ENCODE measurements at regions not wholly inside any gene's neighbourhood (a gene's known extent, or its start where the extent isn't known, plus 50 kb on each side); places are given as distances from the start of the nearest gene placed in this dataset.

DNA sequence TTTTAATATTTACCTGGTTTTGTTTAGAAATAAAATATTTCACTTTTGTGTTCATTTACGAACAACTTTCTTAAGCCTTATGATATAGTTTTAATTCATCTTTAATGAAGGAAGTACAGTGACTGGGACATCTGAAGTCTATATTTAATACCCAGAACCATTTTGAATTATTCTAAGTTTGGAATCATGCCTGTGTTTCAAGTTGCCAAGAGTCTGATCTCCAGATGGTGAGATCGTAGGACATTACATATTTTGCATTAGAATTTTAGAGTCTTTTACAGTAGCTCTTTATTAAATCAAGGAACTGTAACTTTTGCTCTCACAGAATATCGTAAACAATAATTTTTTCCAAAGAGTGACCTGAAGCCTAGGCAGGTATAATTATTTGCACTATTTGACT is 420.7 kb downstream of the SI start:
- H2AFZ ChIP-seq (ENCODE audit: low read depth) = no peak overlapping the region

DNA sequence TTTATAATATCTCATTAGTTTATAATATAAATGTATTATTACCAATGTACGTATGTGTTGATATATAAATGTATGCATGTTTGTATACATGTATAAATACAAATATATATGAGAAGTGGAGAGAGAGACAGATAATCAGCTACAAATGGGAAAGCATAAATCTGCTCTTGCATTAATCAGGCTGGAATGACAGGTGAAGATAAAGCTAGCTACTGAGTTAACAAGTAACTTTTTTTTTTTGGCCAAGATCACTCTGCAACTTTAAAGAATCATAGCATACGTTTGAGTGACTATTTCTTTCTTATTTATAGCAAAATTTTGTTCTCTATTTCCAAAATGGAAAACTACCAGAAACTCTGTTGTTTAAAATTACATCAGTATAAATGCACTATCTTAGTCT is 422.8 kb downstream of the SI start:
- H2AFZ ChIP-seq (ENCODE audit: low read depth) = no peak overlapping the region
- H3K4me3 ChIP-seq (IDR thresholded peaks at IDR 0.05; ENCODE audit: insufficient read depth, low read depth, low read length) = no peak overlapping the region
- TF ChIP-seq, protein P1, sequence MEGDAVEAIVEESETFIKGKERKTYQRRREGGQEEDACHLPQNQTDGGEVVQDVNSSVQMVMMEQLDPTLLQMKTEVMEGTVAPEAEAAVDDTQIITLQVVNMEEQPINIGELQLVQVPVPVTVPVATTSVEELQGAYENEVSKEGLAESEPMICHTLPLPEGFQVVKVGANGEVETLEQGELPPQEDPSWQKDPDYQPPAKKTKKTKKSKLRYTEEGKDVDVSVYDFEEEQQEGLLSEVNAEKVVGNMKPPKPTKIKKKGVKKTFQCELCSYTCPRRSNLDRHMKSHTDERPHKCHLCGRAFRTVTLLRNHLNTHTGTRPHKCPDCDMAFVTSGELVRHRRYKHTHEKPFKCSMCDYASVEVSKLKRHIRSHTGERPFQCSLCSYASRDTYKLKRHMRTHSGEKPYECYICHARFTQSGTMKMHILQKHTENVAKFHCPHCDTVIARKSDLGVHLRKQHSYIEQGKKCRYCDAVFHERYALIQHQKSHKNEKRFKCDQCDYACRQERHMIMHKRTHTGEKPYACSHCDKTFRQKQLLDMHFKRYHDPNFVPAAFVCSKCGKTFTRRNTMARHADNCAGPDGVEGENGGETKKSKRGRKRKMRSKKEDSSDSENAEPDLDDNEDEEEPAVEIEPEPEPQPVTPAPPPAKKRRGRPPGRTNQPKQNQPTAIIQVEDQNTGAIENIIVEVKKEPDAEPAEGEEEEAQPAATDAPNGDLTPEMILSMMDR (conservative IDR thresholded peaks at IDR 0.05; ENCODE audit: low read depth, low read length) = no peak
- H4K20me1 ChIP-seq (ENCODE audit: insufficient read depth) = no peaks in the 10 kb centered on the region
- H3K27ac ChIP-seq = no peak overlapping the region
- H3K4me2 ChIP-seq = no peak overlapping the region
- H3K9ac ChIP-seq = no peak overlapping the region
- H3K79me2 ChIP-seq (ENCODE audit: insufficient read depth, low read depth) = no peaks in the 10 kb centered on the region
- no peaks in the 10 kb centered on the region for H3K27me3 ChIP-seq (ENCODE audit: insufficient read depth, low read depth)
- no peaks in the 10 kb centered on the region for H3K4me1 ChIP-seq (ENCODE audit: low read depth, poor library complexity, severe bottlenecking)
- H3K36me3 ChIP-seq (ENCODE audit: insufficient read depth) = no peaks in the 10 kb centered on the region

More for the DNA sequence above, 420.7 kb downstream of the SI start:
- H3K4me3 ChIP-seq (IDR thresholded peaks at IDR 0.05; ENCODE audit: insufficient read depth, low read depth, low read length) = no peak overlapping the region
- H3K27me3 ChIP-seq (ENCODE audit: insufficient read depth, low read depth) = no peaks in the 10 kb centered on the region
- H3K4me1 ChIP-seq (ENCODE audit: low read depth, poor library complexity, severe bottlenecking) = no peaks in the 10 kb centered on the region
- TF ChIP-seq, protein P1 (conservative IDR thresholded peaks at IDR 0.05; ENCODE audit: low read depth, low read length) = no peak
- H4K20me1 ChIP-seq (ENCODE audit: insufficient read depth) = no peaks in the 10 kb centered on the region
- H3K4me2 ChIP-seq = no peak overlapping the region
- H3K27ac ChIP-seq = no peak overlapping the region
- H3K36me3 ChIP-seq (ENCODE audit: insufficient read depth) = no peaks in the 10 kb centered on the region
- no peak overlapping the region for H3K9ac ChIP-seq
- no peaks in the 10 kb centered on the region for H3K79me2 ChIP-seq (ENCODE audit: insufficient read depth, low read depth)

DNA sequence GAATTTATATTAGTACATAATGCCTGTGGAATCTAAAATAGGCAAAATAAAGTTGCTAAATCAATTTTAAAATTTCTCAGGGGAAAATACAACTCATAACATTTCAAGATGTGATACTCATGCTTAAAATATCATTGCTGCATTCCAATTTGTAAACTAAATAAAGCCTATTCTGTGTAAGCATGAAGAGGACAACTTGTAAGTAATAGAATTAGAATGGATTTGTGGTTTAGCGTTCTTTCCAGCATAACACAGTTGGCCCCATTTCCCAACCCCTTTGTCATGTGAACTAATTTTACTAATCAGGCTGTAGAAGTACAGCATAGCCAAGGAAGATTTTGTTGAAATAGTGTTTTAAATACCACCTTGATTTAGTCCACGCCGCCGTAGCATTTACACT is 437.2 kb downstream of the SI start:
- Histone ChIP-seq H3K4me2 (no peak overlapping the region), H3K79me2 (ENCODE audit: insufficient read depth, low read depth) (no peaks in the 10 kb centered on the region), H3K4me1 (ENCODE audit: low read depth, poor library complexity, severe bottlenecking) (no peaks in the 10 kb centered on the region), H3K9ac (no peak overlapping the region), H3K27me3 (ENCODE audit: insufficient read depth, low read depth) (no peaks in the 10 kb centered on the region), H2AFZ (ENCODE audit: low read depth) (no peak overlapping the region), H3K27ac (no peak overlapping the region), H4K20me1 (ENCODE audit: insufficient read depth) (no peaks in the 10 kb centered on the region), H3K4me3 (IDR thresholded peaks at IDR 0.05; ENCODE audit: insufficient read depth, low read depth, low read length) (no peak overlapping the region), H3K36me3 (ENCODE audit: insufficient read depth) (no peaks in the 10 kb centered on the region)
- TF ChIP-seq, protein P1 (conservative IDR thresholded peaks at IDR 0.05; ENCODE audit: low read depth, low read length) = no peak

DNA sequence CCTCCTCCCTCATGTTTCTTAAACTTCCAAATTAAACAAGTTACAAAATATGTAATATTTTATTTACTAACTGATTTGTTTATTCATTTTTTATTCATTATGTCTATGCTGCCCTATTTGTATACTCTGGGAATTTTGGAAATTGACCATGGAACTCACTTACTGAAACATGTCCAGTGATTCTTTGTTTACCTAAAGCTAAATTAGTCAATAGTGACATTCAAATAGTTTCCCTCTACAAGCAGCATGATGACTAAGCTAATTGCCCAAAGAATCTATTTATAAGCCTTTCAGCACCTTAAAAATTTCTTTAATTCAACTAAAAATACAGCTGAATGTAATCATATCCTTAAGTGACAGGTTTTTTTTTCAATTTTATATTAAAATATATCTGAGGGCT is 437.7 kb downstream of the SI start:
- H3K27ac ChIP-seq = no peak overlapping the region
- H3K4me3 ChIP-seq (IDR thresholded peaks at IDR 0.05; ENCODE audit: insufficient read depth, low read depth, low read length) = no peak overlapping the region
- no peak overlapping the region for H3K9ac ChIP-seq
- H3K79me2 ChIP-seq (ENCODE audit: insufficient read depth, low read depth) = no peaks in the 10 kb centered on the region
- TF ChIP-seq, protein P1 (conservative IDR thresholded peaks at IDR 0.05; ENCODE audit: low read depth, low read length) = no peak
- H4K20me1 ChIP-seq (ENCODE audit: insufficient read depth) = no peaks in the 10 kb centered on the region
- no peaks in the 10 kb centered on the region for H3K4me1 ChIP-seq (ENCODE audit: low read depth, poor library complexity, severe bottlenecking)
- H3K27me3 ChIP-seq (ENCODE audit: insufficient read depth, low read depth) = no peaks in the 10 kb centered on the region
- no peaks in the 10 kb centered on the region for H3K36me3 ChIP-seq (ENCODE audit: insufficient read depth)
- no peak overlapping the region for H2AFZ ChIP-seq (ENCODE audit: low read depth)
- no peak overlapping the region for H3K4me2 ChIP-seq

Data from KMS-11 (cell line).